Suprapubic skin (tissue), 4 donors: ENCODE measurements at regions not wholly inside any gene's neighbourhood (a gene's known extent, or its start where the extent isn't known, plus 50 kb on each side); places are given as distances from the start of the nearest gene placed in this dataset.

ENCODE experiments used
- EP300 ChIP-seq: sonication (generic); formaldehyde crosslinking; IDR thresholded peaks from one replicate; pipeline ENCODE4 v1.6.1; 2017; ENCODE audit warnings: antibody characterized with exemption
- POLR2A ChIP-seq, 2 donors: fragments of 450-650 bp; IDR thresholded peaks; one replicate each; pipeline ENCODE4 v1.6.1; 2017; ENCODE audit warnings: antibody characterized with exemption in 2 of 2, mild to moderate bottlenecking in 2 of 2, moderate library complexity in 2 of 2
- POLR2AphosphoS5 ChIP-seq, 3 donors: sonication (generic); formaldehyde crosslinking; IDR thresholded peaks; one replicate each; pipeline ENCODE4 v1.6.1; 2017; ENCODE audit warnings: antibody characterized with exemption in 3 of 3
- TF ChIP-seq, protein P1 (sequence below), 2 donors: fragments of 200-600 bp in 1 of 2; fragments of 450-650 bp in 1 of 2; sonication (generic) in 1 of 2; IDR thresholded peaks; one replicate each; pipeline ENCODE4 v1.5.1; 2016 to 2019; ENCODE audit warnings: antibody characterized with exemption in 2 of 2, mild to moderate bottlenecking in 1 of 2, moderate library complexity in 1 of 2

DNA sequence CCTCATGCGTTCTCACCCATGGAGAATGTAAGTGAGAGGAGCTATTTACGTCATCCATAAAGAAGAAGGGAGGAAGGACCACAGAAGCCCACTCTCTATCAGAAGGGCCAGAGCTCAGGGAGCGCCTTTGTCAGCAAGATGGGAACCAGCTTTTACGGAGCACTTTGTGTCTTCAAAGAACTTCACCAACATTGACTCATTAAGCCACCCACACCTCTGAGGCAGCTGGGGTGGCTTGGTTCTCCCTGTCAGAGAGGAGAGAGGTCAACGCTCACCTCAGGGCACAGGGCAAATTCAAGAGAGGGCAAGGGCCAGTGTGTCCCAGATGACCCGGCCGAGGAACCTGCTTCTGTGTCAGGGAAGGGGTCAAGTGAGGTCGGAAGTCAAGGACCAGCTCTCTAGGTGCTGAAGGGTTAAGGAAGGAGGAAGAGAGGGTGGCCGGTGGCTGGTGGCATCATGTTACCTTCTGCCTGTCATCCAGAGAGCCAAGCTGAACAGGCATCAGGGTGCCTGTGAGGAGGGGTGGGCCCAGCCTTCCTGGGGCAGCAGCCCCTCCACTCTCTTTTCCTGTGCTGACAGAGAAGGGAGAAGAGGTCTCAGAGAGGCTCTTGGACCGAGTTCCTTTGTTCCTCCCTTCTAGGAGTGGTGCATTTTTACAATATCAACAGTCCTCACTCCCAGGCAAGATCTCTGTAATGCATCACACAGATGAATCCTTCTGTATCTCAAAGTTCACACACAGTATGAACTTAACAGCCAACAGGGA, 109.0 kb downstream of the ETS2 start:
- TF ChIP-seq, protein P1, sequence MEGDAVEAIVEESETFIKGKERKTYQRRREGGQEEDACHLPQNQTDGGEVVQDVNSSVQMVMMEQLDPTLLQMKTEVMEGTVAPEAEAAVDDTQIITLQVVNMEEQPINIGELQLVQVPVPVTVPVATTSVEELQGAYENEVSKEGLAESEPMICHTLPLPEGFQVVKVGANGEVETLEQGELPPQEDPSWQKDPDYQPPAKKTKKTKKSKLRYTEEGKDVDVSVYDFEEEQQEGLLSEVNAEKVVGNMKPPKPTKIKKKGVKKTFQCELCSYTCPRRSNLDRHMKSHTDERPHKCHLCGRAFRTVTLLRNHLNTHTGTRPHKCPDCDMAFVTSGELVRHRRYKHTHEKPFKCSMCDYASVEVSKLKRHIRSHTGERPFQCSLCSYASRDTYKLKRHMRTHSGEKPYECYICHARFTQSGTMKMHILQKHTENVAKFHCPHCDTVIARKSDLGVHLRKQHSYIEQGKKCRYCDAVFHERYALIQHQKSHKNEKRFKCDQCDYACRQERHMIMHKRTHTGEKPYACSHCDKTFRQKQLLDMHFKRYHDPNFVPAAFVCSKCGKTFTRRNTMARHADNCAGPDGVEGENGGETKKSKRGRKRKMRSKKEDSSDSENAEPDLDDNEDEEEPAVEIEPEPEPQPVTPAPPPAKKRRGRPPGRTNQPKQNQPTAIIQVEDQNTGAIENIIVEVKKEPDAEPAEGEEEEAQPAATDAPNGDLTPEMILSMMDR (IDR thresholded peaks at IDR 0.05): no peak
- TF ChIP-seq POLR2A (IDR thresholded peaks at IDR 0.05) (no peak), EP300 (no peak), POLR2AphosphoS5 (IDR thresholded peaks at IDR 0.05) (no peak)
